Mesenchymal stem cell (in vitro differentiated cells and primary cell): ENCODE measurements at regions not wholly inside any gene's neighbourhood (a gene's known extent, or its start where the extent isn't known, plus 50 kb on each side); places are given as distances from the start of the nearest gene placed in this dataset.
A peak's percentile ranks its signal among the peaks of the same experiment; 100 is the strongest.

ENCODE experiments used
- DNase-seq: peaks from one replicate; pipeline ENCODE4 v3.0.0-alpha.2; 2013
- H2AFZ ChIP-seq: one replicate; pipeline ENCODE4 v1.6.1; 2013; ENCODE audit warnings: low read depth, mild to moderate bottlenecking, control low read depth, inconsistent platforms, low read length, moderate library complexity
- H2AK5ac ChIP-seq: 2 replicates; pipeline ENCODE4 v1.6.1; 2013; ENCODE audit warnings: low read length, moderate library complexity, mild to moderate bottlenecking, inconsistent platforms; ENCODE audit not compliant: severe bottlenecking
- H2BK120ac ChIP-seq: one replicate; pipeline ENCODE4 v1.6.1; 2013; ENCODE audit warnings: low read depth, mild to moderate bottlenecking, inconsistent platforms, low read length, moderate library complexity
- H2BK12ac ChIP-seq, 2 experiments: one replicate each; pipeline ENCODE4 v1.6.1; 2013; ENCODE audit warnings: inconsistent platforms in 2 of 2, low read length in 2 of 2, mild to moderate bottlenecking in 2 of 2, moderate library complexity in 2 of 2, control low read depth in 1 of 2
- H2BK15ac ChIP-seq: one replicate; pipeline ENCODE4 v1.6.1; 2013; ENCODE audit warnings: mild to moderate bottlenecking, low read depth, inconsistent platforms; ENCODE audit not compliant: poor library complexity, severe bottlenecking
- H2BK5ac ChIP-seq: 2 replicates; pipeline ENCODE4 v1.6.1; 2013; ENCODE audit warnings: low read depth, mild to moderate bottlenecking, low read length, control low read depth, inconsistent platforms; ENCODE audit not compliant: poor library complexity, severe bottlenecking
- H3K14ac ChIP-seq, 2 experiments: one replicate each; pipeline ENCODE4 v1.6.1; 2013; ENCODE audit warnings: inconsistent platforms in 2 of 2, low read length in 2 of 2, control low read depth in 1 of 2, mild to moderate bottlenecking in 1 of 2, moderate library complexity in 1 of 2
- H3K18ac ChIP-seq, 2 experiments: one replicate each; pipeline ENCODE4 v1.6.1; 2013; ENCODE audit warnings: inconsistent platforms in 2 of 2, low read length in 2 of 2, control low read depth in 1 of 2, low read depth in 1 of 2, mild to moderate bottlenecking in 1 of 2
- H3K23ac ChIP-seq, 2 experiments: one replicate each; pipeline ENCODE4 v1.6.1; 2013; ENCODE audit warnings: inconsistent platforms in 2 of 2, low read length in 2 of 2, mild to moderate bottlenecking in 2 of 2, moderate library complexity in 2 of 2, control low read depth in 1 of 2
- H3K27ac ChIP-seq: 2 replicates; pipeline ENCODE4 v1.5.1; 2013; ENCODE audit warnings: mild to moderate bottlenecking, moderate library complexity, low read length, control low read depth, inconsistent platforms; ENCODE audit not compliant: poor library complexity, severe bottlenecking
- H3K27me3 ChIP-seq, 2 experiments: 2 replicates each; pipeline versions ENCODE4 v1.6.1 to v1.7.0; 2013; ENCODE audit warnings: low read length in 2 of 2, mild to moderate bottlenecking in 2 of 2, moderate library complexity in 2 of 2, control low read depth in 1 of 2, inconsistent platforms in 1 of 2; ENCODE audit not compliant: control insufficient read depth in 1 of 2, insufficient read depth in 1 of 2
- H3K36me3 ChIP-seq, 2 experiments: 2 replicates each; pipeline versions ENCODE4 v1.6.1 to v1.7.0; 2013; ENCODE audit warnings: low read length in 2 of 2, control low read depth in 1 of 2, inconsistent platforms in 1 of 2, low read depth in 1 of 2, mild to moderate bottlenecking in 1 of 2; ENCODE audit not compliant: insufficient read depth in 2 of 2, control insufficient read depth in 1 of 2
- H3K4ac ChIP-seq, 2 experiments: one replicate each; pipeline ENCODE4 v1.6.1; 2013; ENCODE audit warnings: inconsistent platforms in 2 of 2, low read length in 2 of 2, mild to moderate bottlenecking in 2 of 2, moderate library complexity in 2 of 2, control low read depth in 1 of 2, low read depth in 1 of 2
- H3K4me1 ChIP-seq: 2 replicates; pipeline ENCODE4 v1.6.1; 2013; ENCODE audit warnings: low read depth, low read length, control low read depth; ENCODE audit not compliant: control insufficient read depth, insufficient read depth
- H3K4me2 ChIP-seq: 2 replicates; pipeline ENCODE4 v1.6.1; 2013; ENCODE audit warnings: low read length, mild to moderate bottlenecking, inconsistent platforms; ENCODE audit not compliant: poor library complexity, severe bottlenecking
- H3K4me3 ChIP-seq, 2 experiments: 2 replicates each; pipeline versions ENCODE4 v1.5.1 to v1.7.0; 2013; ENCODE audit warnings: low read length in 2 of 2, mild to moderate bottlenecking in 2 of 2, control low read depth in 1 of 2, low read depth in 1 of 2; ENCODE audit not compliant: insufficient read depth in 1 of 2
- H3K79me1 ChIP-seq: replicated peaks from 2 replicates; pipeline ENCODE4 v1.6.1; 2013; ENCODE audit warnings: mild to moderate bottlenecking, control low read depth, low read length, inconsistent platforms; ENCODE audit not compliant: poor library complexity, severe bottlenecking
- H3K9ac ChIP-seq: 2 replicates; pipeline ENCODE4 v1.7.0; 2013; ENCODE audit warnings: mild to moderate bottlenecking, low read length, moderate library complexity
- H3K9me3 ChIP-seq: 2 replicates; pipeline ENCODE4 v1.7.0; 2013; ENCODE audit warnings: mild to moderate bottlenecking, low read length; ENCODE audit not compliant: control insufficient read depth
- H4K8ac ChIP-seq: one replicate; pipeline ENCODE4 v1.6.1; 2013; ENCODE audit warnings: inconsistent platforms, mild to moderate bottlenecking, low read length, moderate library complexity
- H4K91ac ChIP-seq: one replicate; pipeline ENCODE4 v1.6.1; 2013; ENCODE audit warnings: mild to moderate bottlenecking, low read length, inconsistent platforms
- WGBS: methylation state at CpG from one replicate; pipeline ENCODE4 v1.1.7; 2013; ENCODE audit warnings: mixed read lengths; 5-methylcytosine and 5-hydroxymethylcytosine counted together

DNA sequence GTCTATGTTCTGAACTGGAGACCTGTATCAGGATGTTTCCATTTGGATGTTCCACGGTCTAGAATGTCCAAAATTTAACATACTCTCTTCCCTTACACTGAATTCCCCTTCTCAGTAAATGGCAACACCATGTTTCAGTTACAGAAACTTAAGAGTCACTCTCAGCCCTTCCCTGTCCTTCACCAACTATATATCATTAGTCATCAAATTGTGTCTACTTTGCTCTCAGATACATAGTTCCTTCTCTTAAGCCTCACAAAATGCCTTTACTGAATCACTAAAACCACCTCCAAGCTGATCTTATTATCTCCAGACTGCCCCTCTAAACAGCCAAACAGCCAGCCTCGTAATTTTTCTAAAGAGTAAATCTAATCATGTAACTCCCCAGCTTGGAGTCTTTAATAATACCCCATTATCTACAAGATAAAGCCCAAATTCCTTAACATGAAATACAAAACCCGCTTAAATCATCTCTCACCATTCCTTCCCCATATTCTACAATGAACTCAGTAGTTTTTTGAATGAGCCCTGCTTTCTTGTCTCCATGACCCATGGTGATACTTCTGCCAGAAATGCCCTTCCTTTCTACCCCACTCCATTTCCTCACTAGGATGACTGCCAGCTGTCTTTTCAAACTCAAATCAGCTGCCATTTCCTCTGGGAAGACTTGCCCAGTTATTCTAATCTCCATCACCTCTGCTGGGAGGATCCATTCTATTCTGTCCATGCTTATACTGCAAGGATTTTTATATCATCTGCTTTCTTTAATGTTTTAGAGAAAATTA lies 102.7 kb upstream of the ARHGAP42 start:
- Histone ChIP-seq H4K8ac (no peak overlapping the region), H2AFZ (no peak overlapping the region), H3K23ac (no peak overlapping the region), H3K79me1 (no peaks in the 10 kb centered on the region), H3K4me3 (no peak overlapping the region), H2BK5ac (no peak overlapping the region), H2BK120ac (no peak overlapping the region), H3K14ac (no peak overlapping the region), H2BK15ac (no peak overlapping the region), H3K4ac (no peak overlapping the region), H3K4me2 (no peak overlapping the region), H3K9ac (no peak overlapping the region), H3K36me3 (no peaks in the 10 kb centered on the region), H3K27ac (no peak overlapping the region), H3K9me3 (no peaks in the 10 kb centered on the region), H4K91ac (no peak overlapping the region), H3K4me1 (no peaks in the 10 kb centered on the region), H2AK5ac (no peak overlapping the region), H3K27me3 (no peaks in the 10 kb centered on the region), H3K18ac (no peak overlapping the region), H2BK12ac (no peak overlapping the region)
- no peak for DNase-seq
- 88% methylated on average over 3 of the region's 3 CpGs for WGBS

GRCh38 chr11:100585728-100586127 lies 101.4 kb upstream of the ARHGAP42 start:
- H3K23ac ChIP-seq, result no peak overlapping the region
- no peak overlapping the region for H2BK5ac ChIP-seq
- H3K4ac ChIP-seq, result no peak overlapping the region
- no peak overlapping the region for H2AFZ ChIP-seq
- H4K8ac ChIP-seq, result no peak overlapping the region
- no peak overlapping the region for H2BK12ac ChIP-seq
- WGBS, result 89% methylated on average over 2 of the region's 2 CpGs
- no peak overlapping the region for H3K9ac ChIP-seq
- no peak overlapping the region for H2BK120ac ChIP-seq
- no peak overlapping the region for H3K18ac ChIP-seq
- H2BK15ac ChIP-seq, result no peak overlapping the region
- H3K27ac ChIP-seq, result no peak overlapping the region
- no peak overlapping the region for H2AK5ac ChIP-seq
- no peaks in the 10 kb centered on the region for H3K79me1 ChIP-seq
- H3K4me3 ChIP-seq, result no peak overlapping the region
- no peaks in the 10 kb centered on the region for H3K36me3 ChIP-seq
- H3K9me3 ChIP-seq, result peaks cover 4% of the 10 kb centered on the region
- no peak overlapping the region for H4K91ac ChIP-seq
- H3K27me3 ChIP-seq, result no peaks in the 10 kb centered on the region
- no peak overlapping the region for H3K4me2 ChIP-seq
- no peaks in the 10 kb centered on the region for H3K4me1 ChIP-seq
- DNase-seq, result no peak
- no peak overlapping the region for H3K14ac ChIP-seq

DNA sequence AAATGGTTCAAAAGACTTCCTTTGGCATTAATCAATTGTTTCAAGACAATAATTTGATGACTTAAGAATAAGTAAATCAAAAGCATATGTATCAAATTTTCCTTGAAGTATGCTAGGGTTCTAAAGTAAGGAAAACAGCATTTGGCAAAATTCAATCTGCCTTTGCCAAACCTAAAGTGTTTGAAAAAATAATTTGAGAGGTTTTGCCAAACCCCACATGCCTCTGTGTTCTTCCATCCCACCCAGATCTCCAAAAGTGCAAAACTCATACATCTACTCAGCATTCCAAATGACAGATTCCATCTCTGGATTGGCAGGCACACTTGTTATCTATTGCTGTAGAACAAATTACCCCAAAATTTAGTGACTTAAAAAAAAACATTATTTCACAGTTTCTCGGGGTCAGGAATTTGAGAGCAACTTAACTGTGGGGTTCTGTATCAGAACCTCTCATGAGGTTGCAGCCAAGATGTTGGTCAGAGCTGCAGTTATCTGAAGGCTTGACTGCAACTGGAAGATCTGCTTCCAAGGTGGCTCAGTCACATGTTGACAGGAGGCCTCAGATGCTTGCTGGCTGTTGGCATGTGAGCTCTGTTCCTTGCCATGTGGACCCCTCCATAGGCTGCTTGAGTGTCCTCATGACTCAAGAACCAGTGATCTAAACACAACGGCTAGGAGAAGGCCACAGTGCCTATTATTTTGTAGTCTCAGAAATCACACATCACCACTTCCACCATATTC lies 100.6 kb upstream of the ARHGAP42 start:
- H3K4me3 ChIP-seq, result no peak overlapping the region
- H4K91ac ChIP-seq, result peak overlapping the region; percentile 68
- no peaks in the 10 kb centered on the region for H3K4me1 ChIP-seq
- no peak overlapping the region for H3K4me2 ChIP-seq
- no peak overlapping the region for H2BK5ac ChIP-seq
- no peaks in the 10 kb centered on the region for H3K79me1 ChIP-seq
- no peak overlapping the region for H3K27ac ChIP-seq
- no peak overlapping the region for H2AFZ ChIP-seq
- no peak overlapping the region for H3K9ac ChIP-seq
- H3K27me3 ChIP-seq, result no peaks in the 10 kb centered on the region
- WGBS, result 93% methylated on average over 2 of the region's 2 CpGs
- H3K36me3 ChIP-seq, result no peaks in the 10 kb centered on the region
- no peak overlapping the region for H2BK15ac ChIP-seq
- peaks cover 4% of the 10 kb centered on the region for H3K9me3 ChIP-seq
- no peak for DNase-seq
- no peak overlapping the region for H3K14ac ChIP-seq
- no peak overlapping the region for H2AK5ac ChIP-seq
- H2BK120ac ChIP-seq, result no peak overlapping the region
- H4K8ac ChIP-seq, result peak overlapping the region; percentile 23
- H2BK12ac ChIP-seq, result no peak overlapping the region
- no peak overlapping the region for H3K23ac ChIP-seq
- no peak overlapping the region for H3K4ac ChIP-seq
- H3K18ac ChIP-seq, result peak overlapping the region in 1 of 2 experiments; percentile 59

GRCh38 chr11:100592619-100593260 lies 94.3 kb upstream of the ARHGAP42 start:
- no peak overlapping the region for H2AFZ ChIP-seq
- H3K4me1 ChIP-seq, result no peaks in the 10 kb centered on the region

More at GRCh38 chr11:100592619-100593260, 94.3 kb upstream of the ARHGAP42 start:
- H3K18ac ChIP-seq, result peak overlapping the region in 1 of 2 experiments; percentile 24
- no peak overlapping the region for H3K4me2 ChIP-seq
- H4K8ac ChIP-seq, result no peak overlapping the region
- H3K4me3 ChIP-seq, result no peak overlapping the region
- no peaks in the 10 kb centered on the region for H3K27me3 ChIP-seq
- H2AK5ac ChIP-seq, result no peak overlapping the region
- H3K27ac ChIP-seq, result no peak overlapping the region
- no peak overlapping the region for H2BK120ac ChIP-seq
- H2BK15ac ChIP-seq, result no peak overlapping the region
- peak overlapping the region in 1 of 2 experiments; percentile 31 for H2BK12ac ChIP-seq
- H4K91ac ChIP-seq, result no peak overlapping the region
- H3K14ac ChIP-seq, result no peak overlapping the region
- no peaks in the 10 kb centered on the region for H3K79me1 ChIP-seq
- no peaks in the 10 kb centered on the region for H3K36me3 ChIP-seq
- peak; percentile 57 for DNase-seq
- peak overlapping the region in 1 of 2 experiments; percentile 16 for H3K4ac ChIP-seq
- H3K23ac ChIP-seq, result no peak overlapping the region
- H3K9me3 ChIP-seq, result peaks cover 4% of the 10 kb centered on the region
- H2BK5ac ChIP-seq, result no peak overlapping the region
- WGBS, result 88% methylated on average over 6 of the region's 6 CpGs
- H3K9ac ChIP-seq, result no peak overlapping the region
